ENCODE measurements at regions not wholly inside any gene's neighbourhood (a gene's known extent, or its start where the extent isn't known, plus 50 kb on each side); places are given as distances from the start of the nearest gene placed in this dataset.

DNA sequence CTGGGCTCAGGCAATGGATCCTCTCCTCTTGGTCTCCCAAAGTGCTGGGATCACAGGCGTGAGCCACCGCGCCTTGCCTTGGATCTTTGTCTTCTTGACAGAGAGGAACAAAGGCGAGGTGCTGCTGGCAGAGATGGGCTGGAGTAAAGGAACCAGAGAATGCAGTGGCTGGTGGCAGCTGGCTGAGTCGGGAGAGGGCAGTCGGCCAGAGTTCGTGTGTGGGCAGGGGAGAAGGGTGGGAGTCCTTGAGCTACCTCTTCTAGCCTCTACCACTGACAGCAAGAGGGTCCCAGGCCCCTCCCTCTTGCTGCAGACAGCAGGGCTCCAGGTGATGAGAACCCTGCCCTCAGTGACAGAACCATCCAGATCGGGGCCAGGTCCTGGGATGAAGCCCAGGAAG is 86.2 kb upstream of the LINC01488 start:
- no peak for DNase-seq

DNA sequence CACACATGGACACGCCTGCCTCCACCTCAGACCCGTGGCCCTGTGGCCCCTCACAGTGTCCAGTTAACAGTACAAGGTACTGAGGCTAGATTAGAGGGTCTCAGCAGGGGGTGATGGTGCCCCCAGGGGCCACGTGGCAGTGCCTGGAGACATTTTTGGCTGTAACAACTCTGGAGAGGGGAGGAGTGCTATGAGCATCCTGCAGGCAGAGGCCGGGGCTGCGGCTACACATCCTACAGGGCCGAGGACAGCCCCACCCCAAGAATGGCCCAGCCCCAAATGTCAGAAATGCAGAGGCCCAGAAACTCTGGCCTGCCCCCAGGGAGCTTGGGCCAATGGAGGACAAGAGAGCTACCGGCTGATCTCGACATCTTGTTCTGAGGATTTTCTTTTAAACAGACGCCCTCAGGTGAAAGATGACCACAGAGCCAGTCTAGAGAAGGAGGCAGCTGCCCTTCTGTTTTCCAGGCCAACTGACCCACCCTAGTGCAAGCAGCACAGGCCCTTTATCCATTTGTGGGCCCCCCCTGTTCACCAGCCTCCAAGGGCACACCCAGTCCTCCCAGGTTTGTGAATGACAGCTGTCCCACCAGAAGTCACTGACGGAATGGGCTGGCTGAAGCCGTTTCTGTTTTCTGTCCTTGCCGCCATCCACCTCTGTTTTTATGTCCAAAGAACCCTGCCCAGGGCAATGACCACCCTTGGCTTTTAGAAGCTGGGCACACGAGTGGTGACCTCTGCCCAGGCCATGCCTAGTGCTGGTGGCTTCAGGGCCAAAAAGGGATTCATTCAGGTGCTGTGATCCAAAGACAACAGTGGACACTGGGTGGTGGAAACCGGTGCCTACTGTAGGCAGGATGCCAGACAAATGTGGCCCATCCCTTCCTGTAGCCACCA is 85.2 kb upstream of the LINC01488 start:
- DNase-seq = no peak

GRCh38 chr11:69396948-69397307 is 84.5 kb upstream of the LINC01488 start:
- DNase-seq = no peak

DNA sequence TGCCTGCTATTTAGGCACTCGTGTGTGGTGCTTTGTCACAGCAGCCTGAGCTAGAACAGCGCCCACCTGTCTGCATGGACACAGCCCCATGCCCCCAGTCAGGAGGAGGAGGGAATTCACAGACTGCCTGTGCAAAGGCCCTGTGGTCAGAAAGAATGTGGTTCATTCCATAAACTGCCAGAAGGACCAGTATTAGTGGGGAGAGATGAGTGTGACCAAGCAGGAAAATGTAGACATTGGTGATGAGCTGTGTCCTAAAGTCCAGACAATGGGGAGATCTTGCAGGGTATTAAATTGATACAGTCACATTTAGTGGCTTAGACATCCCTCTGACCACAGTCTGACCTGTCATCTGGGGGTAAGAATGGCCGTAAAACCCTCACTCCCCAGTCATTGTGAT is 83.7 kb upstream of the LINC01488 start:
- DNase-seq = no peak

DNA sequence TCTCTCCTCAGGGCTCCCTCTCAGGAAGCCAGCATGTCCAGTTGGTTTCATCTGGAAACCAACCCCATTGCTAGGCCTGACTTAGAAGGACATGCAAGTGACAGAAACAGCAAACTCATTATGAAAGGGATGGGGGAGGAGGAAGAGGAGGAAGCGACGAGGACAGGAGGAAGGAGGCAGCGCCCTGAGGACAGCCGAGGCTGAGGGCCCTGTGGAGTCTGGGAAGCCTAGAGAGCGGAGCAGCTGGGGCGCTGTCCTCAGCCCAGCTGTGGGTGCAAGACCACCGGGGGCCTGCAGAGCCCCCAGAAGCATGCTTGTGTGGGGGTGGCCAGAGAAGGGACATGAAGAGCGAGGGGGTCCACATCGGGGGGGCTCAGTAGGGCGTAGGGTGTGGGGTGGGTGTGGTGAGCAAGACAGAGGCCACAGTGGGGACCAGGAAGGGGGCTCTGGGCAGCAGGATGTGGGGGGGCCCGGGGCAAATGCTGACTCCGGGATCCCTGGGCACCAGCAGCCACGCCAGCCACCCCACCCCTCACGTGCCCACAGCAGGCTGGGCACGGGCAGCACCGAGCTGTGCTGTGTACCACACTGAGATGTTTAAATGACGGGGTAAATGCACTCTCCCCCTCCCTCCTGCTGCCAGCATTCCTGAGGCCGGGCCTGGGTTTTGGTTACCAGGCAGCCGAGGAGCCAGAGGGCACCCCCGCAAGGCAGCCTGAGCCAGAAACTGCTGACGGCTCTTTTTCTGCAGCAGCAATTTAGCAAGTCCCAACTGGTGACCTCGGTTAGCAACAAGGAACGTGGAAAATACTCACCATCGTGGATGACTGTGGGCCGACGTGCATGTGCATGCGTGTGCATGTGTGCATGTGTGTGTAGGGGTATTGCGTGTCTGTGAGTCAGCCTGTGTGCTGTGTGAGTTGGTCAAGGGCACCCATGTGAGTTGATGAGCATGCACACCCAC is 82.7 kb upstream of the LINC01488 start:
- DNase-seq = no peak

DNA sequence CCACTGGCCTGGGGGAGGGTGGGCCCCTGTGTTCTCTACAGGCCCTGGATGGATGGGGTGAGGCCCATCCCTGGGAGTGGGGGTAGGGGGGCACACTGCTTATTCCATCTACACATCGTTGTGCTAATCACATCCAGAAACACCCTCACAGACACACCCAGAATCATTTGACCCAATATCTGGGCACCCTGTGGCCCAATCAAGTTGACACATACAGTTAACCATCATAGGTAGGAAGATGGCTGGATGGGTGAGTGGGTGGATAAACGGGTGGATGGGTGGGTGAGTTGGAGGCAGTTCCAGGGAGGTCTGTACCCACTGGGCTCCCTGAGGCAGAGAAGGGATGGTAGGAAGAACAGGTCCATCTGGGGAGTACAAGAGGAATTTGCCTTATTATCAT is 81.3 kb upstream of the LINC01488 start:
- DNase-seq = no peak

DNA sequence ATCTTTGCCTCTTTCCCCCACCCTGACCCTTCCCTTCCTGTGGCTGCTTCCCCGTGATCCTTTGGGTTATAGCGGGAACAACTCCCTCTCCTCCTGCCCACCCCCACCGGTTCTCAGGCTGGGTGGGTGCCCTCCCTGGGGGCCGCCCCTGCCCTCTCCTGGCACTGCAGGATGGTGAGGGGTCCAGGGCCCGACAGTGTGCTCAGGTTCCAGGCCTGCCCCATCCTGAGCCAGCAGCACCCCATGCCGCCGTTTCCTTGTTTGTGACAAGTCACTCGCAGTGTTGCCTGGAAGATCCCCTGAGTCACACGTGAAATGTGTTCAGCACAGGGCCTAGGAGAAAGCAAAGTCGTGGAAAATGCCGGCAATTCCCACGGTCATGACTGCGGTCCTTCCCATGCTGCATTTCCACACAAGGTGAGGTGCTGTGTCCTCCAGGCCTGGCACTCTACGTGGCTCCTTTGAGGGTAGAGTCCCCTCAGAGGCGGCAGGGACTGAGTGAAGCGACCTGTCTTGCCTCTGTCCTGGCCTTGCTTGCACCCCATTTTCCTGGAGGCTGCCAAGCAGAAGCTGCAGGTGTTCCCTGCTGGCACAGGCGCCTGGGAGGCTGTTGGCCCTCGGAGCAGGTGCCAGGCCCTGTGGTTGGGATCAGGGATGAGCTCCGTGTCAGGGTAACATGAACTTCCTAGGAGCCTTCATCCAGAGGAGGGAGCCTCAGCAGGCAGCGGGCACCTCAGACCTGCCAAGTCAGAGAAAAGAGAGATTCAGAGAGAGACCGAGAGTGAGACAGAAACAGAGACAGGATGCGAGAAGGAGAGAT is 80.5 kb upstream of the LINC01488 start:
- no peak for DNase-seq

DNA sequence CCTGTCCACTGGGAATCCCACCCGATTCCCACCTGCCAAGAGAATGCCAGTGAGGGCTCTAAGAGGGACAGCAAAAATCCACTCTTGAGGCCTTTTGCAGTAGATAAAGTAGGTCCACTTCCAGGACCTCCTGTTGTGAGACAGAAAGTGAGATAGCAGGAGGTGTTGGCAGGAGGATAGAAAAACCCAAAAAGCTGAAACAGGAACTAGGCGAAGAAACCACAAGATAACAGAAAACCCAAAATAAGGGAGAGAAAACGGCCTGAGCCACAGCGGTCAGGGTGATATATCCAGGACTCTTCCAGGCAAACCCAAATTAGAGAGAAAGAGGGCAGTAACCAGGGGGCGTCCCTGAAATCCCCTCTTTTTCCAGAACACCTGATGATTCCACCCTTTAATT is 79.7 kb upstream of the LINC01488 start:
- DNase-seq = no peak

DNA sequence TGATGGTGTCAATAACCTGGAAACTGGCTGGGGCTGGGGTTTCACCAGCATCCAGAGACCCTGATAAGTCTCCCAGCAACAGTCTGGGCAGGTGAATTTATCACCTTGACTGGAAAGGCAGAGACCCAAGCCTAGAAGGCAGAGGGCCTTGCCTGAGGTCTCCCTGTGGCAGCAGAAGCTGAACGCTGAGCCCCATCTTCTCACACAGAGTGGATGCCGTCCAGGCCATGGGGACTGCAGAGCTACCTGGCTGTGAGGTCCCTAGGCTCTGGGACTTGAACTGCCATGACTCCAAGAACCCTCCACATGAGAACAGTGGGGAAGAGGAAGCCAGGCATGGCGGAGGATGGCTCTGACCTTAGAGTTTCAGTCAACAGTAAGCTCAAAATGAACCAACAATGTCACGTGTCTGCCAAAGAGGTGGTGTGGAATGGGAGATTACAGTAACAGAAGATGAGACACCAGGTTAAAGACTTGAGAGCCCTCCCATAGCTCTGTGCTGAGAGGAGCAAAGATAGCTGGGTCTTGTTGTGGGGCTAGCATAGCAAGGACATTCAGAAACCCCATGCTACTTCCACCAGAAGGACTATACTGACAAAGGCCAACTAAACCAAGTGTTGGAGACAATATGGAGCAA is 79.1 kb upstream of the LINC01488 start:
- no peak for DNase-seq

DNA sequence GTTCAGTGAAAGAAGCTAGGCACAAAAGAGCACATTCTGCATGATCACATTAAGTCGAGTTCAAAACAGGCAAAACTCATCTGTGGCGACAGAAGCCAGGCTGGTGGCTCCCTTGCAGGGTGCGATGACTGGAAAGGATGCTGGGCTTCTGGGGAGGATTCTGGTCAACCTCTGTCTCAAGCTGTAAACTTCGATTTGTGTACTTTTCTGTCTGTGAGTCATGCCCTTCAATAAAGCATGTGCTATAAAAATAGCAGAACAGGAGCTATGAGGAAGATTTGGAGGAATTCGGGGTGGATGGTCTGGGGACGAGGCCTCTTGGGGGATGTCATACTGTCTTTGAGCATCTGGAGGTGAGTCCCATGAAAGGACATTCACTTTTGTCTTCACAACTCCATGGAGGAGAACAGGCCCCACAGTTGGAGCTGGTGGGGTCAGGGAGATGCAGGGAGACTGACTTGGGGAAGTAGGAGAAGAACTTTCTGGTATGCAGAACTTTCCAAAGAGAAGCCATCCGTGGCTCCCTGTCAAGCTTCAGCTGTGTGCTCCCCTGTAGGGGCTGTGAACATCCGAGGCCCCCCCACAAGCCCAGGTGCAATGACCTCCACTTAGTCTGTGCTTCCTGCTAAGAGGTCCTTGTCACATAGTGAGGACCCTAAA is 77.8 kb upstream of the LINC01488 start:
- DNase-seq = no peak

- DNase-seq = no peak
Observed at GRCh38 chr11:69406060-69406459, 75.4 kb upstream of the LINC01488 start.

GRCh38 chr11:69409812-69410645 is 71.4 kb upstream of the LINC01488 start:
- DNase-seq = no peak

GRCh38 chr11:69411257-69411924 is 70.1 kb upstream of the LINC01488 start:
- DNase-seq = no peak

DNA sequence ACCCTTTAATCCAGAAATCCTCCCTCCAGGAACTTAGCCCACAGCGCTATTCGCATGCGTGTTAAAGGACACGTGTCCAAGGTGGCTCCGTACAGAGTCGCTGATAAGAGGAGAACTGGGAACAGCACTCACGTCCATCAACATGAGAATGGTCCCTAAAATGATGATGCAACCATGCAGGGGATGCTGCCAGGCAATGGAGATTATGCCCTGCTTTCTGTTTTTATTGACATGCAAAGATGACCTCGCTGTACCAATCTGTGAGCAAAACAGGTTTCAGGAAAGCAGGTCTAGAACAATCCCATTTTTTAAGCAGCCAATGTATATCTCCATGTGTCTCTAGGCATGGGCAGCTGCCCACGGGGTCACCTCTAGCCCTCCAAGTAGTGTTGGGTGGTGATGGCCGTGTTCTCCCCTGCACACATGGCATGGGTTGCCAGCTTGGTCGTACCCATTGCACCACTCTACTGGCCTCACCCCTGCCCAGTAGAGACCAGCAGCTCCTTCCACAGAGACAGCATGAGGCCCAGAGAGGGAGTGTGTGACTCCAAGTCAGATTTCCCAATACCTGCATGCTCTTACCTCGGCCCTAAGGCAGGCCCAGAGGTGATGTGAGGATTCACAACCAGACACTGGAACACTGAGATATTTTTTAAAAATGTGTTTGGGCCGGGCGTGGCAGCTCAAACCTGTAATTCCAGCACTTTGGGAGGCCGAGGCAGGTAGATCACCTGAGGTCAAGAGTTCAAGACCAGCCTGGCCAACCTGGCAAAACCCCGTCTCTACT is 68.3 kb upstream of the LINC01488 start:
- no peak for DNase-seq

- DNase-seq = no peak
Observed at GRCh38 chr11:69413993-69414392, 67.5 kb upstream of the LINC01488 start.

DNA sequence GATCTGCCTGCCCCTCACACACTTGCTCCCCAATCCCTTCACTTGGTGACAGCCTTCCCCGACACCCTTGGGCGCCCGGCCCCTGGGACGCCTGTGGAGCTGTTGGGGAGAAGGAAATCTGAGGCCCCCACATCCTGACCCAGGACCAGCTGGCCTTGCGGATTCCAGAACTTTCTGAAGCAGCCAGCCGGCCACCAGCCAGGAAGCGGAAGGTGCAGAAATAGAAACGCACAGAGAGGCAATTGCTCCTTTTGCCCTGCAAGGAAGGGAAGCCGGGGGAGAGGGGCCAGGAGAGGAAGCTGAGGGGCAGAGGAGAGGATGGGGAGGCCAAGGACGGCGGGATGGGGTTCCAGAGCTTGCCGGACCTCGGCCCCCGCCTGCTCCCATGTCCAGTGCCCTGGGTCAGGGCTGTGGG is 66.7 kb upstream of the LINC01488 start:
- DNase-seq = no peak

DNA sequence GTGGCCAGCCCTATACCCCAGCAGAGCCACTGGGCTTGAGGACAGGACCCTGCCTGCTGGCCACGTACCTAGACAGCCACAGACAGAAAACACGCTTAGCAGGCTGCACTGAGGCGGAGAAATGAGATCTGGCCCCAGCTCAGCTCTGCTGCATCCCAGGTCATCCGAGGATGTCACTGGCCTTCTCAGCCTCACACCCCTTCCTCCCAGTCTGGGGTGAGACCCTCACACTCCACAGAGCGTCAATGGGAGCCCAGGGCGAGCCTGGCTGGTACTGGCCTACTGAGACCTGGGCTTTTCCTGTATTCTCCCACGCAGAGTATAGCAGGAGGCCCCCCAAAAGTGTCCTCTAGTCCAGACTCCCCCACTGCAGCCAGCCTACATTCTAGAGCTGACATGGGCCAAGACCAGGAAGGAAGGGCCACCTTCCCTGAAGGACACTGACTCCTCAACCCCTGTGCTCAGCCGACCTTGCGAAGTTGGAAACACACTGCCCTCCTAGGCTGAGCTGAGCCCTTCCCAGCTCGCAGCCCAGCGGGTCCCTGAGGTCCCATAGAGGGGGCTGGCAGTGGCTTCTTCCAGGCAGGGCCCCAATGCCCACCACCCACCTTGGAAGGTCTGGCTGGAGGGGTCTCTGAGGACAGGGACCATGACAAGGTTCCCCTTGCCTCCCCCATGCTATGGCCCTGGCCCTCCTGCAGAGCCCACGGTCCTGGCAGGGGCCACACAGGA is 65.9 kb upstream of the LINC01488 start:
- no peak for DNase-seq

DNA sequence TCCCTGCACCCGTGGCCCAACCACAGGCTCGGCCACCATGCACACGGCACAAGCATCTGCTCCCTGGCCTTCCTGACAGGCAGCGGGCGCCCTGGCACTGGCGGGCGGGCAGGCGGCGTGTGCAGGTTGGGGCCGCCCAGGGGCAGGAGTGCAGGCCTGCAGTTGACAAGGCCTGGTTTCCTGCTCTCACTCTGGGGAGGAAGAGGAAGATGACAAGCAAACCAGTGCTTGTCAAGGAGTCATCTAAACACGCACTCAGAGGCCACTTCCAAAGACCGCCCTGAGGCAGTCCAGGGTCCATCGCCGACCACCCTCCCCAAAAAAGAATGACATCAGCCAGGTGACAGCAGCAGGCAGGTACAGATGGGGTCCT is 65.3 kb upstream of the LINC01488 start:
- DNase-seq = no peak

All from NCI-H1417 (cell line).